Hematopoietic multipotent progenitor cell treated with erythropoietin and hydrocortisone succinate and interleukin-3 and kit ligand, for 15 days (in vitro differentiated cells): ENCODE measurements at regions not wholly inside any gene's neighbourhood (a gene's known extent, or its start where the extent isn't known, plus 50 kb on each side); places are given as distances from the start of the nearest gene placed in this dataset.

Source experiments
- DNase-seq: peaks from one replicate; pipeline ENCODE4 v3.0.0-alpha.2; 2015; ENCODE audit warnings: low spot score

DNA sequence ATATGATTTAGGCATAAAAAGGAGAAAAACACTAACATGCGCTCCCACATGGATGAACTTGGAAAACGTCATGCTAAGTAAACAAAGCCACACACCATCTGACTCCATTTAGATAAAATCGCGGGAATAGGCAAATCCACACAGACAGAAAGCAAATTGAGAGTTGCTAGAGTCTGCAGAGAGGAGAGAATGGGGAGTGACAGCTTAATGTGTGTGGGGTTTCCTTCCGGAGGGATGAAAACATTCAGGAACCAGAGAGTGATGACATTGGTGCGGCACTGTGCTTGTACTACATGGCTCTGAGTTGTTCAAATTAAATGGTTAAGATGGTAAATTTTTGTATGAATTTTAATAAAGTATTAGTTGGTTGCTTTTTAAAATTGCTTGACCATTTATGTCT lies 482.9 kb upstream of the AKR1E2 start:
- no peak for DNase-seq

DNA sequence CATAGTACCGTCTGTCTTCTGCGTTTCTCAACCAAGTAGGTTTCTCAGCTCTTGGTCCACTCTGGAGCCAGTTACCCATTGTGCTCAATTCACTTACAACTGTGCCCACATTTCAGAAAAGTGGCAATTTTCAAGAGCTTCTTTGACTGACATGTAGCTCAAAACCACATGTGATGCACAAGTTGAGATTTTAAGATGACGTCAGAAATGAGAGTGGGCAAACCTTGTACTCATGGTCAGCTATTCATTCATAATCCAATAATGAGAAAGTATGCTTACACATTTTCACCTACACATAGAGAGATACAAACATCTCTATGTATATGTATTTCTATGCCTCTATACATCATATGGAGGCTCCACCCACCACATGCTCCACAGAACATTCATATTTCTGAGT lies 487.2 kb upstream of the AKR1E2 start:
- no peak for DNase-seq

DNA sequence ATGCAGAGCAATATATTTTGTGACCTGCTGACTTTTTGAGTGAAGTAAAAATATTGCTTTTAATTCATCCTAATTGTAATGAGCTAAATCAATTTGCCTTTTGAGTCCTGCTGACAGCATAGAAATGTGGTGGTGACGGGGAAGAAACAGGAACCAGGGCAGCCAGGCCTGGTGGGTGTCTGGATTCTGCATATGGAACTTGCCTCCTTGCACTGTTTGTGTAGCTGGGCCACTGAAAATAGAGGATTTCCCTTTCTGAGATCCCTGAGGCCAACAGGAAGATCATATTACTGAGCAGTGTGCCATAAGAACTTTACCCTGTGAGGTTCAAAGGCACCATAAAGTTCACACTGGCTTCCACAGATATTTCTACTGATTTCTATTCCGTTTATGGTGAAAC lies 488.4 kb upstream of the AKR1E2 start:
- DNase-seq: no peak

DNA sequence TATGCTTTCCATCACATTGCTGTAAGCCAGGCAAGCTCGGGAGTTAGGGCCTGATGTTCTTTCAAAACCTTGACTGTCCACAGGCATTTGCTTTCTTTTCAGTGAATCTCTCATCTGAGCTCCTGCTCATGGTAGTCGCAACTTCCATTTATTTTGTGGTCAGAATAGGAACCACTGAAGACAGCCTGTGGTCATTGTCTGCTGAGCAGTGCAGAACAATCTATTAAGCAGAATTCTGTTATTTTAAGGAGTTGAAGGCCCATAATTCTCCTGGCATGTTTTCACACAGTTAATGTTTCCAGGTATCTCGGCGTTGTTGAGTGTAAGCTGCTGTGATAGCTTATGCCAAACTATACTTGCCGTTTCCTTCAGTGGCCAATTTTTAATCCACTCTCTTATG lies 491.1 kb upstream of the AKR1E2 start:
- DNase-seq: no peak

DNA sequence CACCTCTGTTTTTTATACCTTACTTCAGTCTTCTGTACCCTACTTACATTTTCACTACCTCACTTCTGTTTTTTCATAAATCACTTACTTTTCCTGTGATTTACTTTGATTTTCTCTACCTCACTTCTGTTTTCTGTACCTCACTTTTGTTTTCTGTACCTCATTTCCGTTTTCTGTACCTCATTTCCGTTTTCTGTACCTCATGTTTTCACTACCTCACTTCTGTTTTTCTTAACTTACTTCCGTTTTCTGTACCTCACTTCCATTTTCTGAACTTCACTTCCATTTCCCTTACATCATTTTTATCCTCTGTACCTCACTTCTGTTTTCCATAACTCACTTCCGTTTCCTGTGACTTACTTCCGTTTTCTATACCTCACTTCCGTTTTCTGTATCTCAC lies 492.0 kb upstream of the AKR1E2 start:
- no peak for DNase-seq

DNA sequence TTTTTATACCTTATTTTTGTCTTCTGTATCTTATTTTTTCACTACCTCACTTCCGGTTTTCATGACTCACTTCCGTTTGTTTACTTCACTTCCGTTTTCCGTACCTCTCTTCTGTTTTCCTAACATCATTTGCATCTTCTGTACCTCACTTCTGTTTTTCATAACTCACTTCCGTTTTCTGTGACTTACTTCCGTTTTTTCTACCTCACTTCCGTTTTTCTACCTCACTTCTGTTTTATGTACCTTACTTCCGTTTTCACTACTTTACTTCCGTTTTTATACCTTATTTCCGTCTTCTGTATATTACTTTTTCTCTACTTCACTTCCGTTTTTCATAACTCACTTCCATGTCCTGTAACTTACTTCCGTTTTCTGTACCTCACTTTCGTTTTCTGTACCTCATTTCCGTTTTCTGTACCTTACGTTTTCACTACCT lies 492.5 kb upstream of the AKR1E2 start:
- no peak for DNase-seq

DNA sequence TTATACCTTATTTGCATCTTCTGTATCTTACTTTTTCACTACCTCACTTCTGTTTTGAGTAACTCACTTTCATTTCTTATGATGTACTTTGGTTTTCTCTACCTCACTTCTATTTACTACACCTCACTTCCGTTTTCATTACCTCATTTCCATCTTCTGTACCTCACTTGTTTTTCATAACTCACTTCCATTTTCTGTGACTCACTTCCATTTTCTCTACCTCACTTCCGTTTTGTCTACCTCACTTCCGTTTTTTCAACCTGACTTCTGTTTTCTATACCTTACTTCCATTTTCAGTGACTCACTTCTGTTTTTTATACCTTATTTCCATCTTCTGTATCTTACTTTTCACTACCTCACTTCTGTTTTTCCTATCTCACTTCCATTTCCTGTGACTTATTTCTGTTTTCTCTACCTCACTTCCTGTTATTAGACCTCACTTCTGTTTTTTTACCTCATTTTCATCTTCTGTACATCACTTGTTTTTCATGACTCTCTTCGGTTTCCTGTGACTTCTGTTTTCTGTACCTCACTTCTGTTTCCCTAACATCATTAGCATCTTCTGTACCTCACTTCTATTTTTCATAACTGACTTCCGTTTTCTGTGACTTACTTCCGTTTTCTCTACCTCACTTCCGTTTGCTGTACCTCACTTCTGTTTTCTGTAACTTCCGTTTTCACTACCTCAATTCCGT lies 493.1 kb upstream of the AKR1E2 start:
- DNase-seq: no peak

DNA sequence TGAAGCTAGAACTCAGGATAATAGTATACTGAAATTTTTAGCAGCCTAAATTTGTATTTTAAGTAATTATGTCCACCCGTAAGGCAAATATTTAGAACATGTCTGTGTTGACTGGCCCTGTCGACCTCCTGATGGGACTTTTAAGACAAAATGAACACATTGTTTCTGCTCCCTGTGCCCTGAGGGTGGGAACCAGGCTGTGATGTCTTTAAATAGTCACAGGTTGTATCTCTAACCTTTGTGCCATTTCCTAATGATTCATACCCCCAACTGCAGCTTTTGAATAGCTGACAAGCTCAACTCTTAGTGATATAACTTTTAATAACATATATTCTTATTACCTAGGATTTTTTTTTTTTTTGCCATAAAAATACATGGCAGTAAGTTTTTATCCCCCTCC lies 494.9 kb upstream of the AKR1E2 start:
- DNase-seq: no peak

DNA sequence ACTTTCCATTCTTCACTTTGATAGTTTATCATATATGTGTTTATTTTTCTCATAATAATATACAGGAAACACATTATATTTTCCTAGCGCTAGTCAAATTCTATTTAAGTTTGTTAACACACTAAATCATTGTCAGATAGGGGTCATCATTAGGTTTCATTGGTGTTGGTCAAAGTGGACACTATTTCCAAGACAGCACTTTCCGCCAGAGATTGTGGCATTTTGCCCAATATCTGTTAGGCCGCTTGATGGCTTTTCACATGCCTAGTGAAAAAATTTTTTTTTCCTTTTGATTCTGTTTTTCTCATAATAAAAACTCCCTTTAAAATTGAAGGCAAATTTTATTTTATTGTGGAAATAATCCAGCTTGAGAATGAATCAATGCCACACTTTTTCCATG lies 495.4 kb upstream of the AKR1E2 start:
- no peak for DNase-seq

DNA sequence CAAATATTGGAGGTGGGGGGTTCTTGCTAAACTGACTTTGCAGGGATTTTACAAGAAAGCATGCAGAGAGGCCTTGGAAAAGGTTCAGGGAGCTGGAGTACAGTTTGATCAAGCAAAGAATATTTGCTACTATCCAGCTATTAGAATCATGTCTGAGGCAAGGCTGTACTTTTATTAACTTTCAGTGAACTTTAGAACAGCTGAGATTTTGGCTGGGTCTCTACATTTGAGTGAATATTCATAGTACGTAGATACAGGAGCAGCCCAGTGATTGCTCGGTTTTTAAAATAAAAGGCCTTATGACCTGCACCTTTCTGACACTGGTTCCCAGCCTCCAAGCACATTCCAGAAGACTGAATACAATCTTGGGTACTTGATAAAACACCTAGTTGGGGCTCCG lies 496.8 kb upstream of the AKR1E2 start:
- DNase-seq: no peak

DNA sequence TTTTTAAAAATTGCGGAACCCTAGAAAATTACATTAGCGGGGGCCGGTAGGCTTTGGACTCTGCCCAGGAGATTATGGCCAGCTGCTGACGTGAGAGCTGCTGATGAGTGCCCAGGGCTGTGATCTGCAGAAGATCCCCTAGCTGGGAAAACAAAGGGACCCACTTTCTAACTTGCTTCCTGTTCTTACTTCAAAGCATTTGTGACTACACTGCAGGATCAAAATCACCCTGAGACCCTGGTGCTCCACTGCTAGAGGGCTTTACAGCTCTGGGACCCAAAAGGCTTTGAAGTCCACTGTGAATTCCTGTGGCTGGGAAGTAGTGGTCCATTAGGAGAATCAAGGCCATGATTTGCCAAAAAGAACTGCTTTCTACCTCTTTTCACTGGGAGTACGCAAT lies 499.4 kb upstream of the AKR1E2 start:
- DNase-seq: no peak

DNA sequence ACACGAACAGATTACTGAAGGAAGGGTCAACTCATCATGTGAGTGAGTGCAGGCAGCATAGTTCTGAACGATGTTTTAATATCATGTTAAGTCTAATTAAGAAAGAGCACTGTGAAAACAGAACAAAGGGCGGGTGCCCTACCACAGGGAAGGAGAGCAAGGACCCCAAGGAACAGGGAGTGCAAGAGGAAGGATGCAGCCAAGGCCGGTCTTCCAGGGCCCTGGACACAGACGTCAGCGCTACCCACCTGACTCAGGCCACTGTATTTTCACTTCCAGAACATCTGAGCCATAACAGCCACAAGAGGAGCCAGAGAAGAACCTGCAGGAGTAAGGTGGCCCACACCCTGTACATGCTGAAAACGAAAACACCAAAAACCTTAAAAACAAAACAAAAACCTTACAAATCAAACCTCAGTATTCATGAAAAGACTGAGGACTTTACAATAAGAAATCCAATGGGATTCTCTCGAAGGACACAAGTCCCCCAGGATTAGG lies 506.1 kb upstream of the AKR1E2 start:
- DNase-seq: no peak

DNA sequence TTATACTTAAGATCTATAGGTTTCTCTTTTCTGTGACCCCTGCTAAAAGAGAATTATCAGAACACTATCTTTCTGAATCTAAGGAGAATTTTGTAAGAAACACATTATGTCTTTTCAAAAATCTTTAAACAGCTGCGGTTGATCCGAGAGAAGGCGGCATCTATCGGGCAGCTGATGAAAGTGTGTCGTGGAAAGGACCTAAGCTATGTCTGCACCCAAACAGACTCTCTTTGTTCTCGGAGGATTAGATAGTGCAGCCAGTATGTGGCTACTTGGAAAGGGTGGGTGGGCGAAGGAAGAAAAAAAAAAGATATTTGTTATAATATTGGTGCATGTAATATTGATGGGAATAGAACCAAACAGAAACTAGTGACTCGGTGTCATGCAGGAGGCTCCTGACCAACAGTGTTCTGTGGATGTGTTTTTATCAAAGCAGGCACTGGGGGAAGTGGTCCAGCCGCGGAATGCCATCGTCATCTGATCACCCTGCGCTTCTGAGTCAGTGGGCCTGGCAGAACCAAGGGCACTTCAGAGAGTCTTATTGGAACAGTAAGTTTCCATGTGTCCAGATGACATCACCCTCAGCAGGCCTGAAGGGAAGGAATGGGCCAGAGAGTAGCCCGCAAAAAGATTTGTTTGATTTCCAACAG lies 509.7 kb upstream of the AKR1E2 start:
- DNase-seq: no peak

DNA sequence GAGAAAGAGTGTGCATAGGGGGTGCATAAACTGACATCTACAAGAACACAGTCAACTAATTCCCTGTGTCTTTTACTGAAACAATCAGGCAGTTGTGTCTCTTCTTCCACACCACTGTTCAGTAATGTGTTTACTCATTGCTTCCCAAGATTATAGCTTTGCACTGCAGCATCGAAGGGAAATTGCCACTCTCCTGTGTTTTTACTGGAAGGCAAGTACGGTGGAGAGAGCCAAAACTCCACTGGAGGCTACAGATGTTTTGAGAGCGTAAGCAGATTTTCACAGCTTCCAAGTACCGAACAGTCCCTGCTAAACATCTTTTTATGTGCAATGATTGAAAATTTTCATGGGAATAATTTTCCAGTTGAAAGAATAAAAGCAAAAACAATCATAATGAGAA lies 510.5 kb upstream of the AKR1E2 start:
- no peak for DNase-seq

DNA sequence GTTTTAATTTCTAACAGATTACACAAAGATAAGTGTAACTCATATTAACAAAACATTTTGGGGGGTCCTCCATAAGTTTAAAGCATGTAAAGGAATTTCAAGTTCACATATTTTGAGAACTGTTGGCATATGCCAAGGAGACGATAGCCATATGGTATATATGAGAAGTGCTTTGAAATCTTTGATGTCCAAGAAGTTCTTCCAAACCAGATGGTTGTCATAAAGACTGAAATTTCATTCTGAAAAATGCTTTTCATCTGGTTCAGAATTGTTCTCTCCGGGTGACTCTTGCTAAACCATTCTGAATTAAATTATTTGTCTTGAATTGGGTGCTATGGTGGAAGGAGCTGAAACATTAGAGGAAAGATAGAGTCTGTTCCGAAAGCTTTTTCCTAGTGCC lies 513.0 kb upstream of the AKR1E2 start:
- no peak for DNase-seq

DNA sequence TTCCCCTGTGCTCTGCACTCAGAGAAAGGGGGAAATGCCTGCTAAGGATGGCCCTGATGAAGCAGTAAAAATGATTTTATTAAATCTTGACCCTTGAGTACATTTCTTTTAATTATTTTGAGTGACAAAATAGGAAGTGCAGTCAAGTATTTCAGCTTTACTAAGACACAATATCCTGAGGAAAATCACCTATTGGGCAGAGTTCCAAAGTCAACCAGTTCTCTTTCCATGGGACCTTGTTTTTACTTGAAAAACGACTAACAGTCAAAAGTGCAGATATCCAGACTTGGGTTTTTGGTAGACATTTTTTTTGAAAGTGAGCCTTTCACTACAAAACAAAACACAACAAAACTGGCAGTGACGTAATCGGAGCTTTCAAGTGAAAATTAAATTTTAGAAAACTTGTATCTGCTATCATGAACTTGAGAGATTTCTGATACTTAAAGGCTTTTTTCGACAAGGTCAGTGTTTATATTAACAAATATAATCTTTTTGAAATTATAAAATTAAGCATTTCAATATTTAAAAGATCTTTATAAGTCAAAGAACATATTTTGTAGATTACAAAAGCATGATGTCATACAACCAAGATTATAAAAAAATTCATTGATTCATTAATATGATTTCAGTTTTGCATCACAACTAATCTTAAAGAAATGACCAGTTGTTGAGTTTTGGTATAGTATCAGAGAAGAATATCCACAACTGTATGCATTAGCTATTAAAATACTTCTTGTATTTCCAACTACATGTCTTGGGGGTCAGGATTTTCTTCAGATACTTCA lies 513.8 kb upstream of the AKR1E2 start:
- DNase-seq: no peak

DNA sequence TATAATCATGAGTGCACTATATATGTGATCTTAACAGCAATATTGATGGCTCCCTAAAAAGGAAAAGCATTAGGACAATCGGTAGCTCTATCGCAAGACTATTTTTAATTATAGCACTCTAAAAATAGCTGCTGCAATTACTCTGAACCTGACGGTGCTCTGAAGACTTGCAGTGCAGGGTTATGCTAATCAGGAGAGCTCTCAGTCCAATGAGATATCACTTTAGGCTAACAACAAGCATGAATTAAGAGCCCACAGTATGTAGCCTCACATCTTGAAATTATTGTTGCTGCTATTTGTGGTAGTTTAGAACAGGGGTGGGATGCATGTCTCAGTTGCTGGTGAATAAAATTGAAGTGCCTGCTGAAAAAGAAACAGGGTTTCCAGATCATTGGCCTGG lies 515.8 kb upstream of the AKR1E2 start:
- no peak for DNase-seq

DNA sequence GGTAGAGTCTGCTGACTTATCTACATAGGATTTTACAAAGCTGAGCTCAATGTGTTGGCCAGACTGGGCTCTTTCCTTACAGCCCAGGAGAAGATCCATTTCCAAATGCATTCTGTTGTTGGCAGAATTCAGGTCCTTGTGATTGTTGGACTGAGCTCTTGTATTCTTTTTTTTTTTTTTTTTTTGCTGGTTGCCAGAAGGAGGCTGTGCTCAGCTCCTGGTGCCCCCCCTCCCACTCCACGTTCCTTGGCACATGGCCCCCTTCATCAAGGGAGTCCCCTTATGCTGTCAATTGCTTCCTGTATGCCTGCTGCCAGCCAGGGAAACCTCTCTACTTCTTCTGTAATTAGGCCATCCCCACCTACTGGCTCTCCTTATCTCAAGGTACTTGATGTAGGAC lies 518.1 kb upstream of the AKR1E2 start:
- no peak for DNase-seq

DNA sequence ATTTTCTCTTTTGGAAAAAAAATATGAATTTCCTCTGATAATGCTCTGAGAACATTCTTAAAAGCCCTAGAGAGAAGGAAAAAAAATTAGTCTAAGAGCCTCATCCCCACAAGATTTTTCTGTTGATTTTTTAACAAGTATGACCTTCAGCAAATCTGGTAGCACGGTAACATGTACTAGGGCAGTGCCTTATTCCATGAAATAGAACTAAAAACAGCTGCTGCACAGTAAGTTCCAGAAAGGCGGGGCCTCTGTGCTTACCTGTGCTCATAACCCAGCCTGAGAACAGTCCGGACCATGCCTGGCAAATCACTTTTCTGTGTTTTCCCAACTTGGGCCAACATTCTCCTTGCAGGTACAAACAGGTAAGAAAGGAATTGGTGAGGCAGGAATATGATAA lies 519.1 kb upstream of the AKR1E2 start:
- no peak for DNase-seq

DNA sequence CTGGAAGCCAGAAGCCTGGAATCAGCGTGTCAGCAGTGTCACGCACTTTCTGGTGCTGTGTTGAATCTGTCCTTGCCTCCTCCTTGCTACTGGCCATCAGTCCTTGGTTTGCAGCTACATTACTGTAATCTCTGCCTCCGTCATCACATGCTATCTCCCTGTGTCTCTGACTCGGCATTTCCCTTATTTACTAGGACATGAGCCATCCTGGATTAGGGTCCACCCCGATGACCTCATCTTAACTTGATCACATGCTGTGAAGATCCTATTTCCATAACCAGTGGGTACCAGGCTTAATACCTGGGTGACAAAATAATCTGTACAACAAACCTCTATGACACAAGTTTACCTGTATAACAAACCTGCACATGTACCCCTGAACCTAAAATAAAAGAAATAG lies 518.0 kb upstream of the KLF6 start:
- DNase-seq: no peak

DNA sequence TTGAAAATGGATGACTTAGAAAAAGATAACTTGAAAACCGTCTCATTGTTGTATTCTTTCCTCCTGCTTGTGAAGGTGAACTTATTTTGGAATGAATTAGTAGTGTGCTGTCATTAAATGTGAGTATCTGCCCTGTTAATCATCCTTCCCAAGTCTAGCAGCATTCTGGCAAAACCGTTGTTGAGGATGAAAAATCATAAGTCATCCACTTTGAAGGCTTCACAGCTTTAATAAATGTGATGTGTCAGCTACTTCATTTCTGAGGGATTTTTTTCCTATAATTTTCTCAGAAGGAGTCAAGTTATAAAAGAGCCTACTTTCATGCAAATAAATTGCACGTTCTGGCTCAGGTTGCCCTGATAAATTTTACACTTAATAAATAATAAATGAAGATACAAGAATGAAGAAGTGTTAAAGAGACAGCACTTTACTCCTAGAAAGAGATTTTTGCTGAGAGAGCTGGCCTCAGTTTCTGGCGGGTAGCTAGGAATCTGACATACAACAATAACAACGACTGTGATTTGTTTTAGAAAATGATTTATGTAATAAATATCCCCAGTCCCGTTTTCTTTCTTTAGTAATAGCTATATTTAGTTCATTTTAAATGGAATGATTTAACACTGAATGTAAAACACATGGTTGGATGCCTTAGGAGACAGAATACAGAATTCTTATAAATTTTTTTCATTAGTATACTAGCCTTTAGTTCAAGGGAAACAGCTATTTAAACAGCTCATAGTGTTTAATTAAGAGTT lies 516.5 kb upstream of the KLF6 start:
- DNase-seq: no peak

DNA sequence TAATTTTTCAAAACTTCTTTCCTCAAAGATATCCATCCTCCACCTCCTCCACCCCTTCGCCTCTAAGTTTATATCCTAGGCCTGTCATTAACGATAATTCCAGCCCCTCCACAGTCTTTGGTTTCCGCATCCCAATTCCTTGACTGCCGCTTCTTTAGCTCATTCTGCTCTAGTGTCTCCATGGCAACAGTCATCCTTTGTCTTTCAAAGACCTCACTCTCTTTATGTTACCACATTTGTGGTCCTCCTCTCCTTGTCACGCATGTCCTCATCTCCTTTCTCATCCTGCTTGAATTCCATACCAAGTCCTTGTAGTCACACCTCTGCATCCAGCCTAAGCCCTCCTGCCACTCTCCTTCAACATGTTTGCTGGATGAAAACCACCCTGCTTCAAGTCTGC lies 511.2 kb upstream of the KLF6 start:
- no peak for DNase-seq
